ENCODE measurements at regions not wholly inside any gene's neighbourhood (a gene's known extent, or its start where the extent isn't known, plus 50 kb on each side); places are given as distances from the start of the nearest gene placed in this dataset.

DNA sequence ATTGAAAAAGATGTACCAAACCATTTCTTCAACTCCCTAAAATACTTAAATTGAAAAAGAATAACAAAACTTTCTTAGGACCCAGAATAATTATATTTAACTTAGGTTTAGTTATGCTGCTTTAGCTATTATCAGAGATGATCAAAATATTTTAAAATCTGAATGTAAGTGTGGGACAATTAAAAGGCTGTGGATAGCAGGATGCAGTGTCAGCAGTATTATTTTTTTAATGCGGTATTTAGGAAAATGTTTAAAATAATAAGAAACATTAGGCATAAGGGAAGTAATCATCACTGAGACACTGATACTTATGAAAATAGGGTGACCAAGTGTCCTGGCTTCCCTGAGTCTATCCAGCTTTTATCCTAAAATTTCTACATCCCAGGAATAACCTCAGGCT, 161.5 kb upstream of the PTCHD4 start:
- TF ChIP-seq TAF1 (IDR thresholded peaks at IDR 0.05; ENCODE audit: low read depth) (no peak), CEBPB (IDR thresholded peaks at IDR 0.05) (no peak), NFIC (IDR thresholded peaks at IDR 0.05) (no peak), ZBTB7A (IDR thresholded peaks at IDR 0.05; ENCODE audit: low read depth) (no peak)
- TF ChIP-seq, protein P1, sequence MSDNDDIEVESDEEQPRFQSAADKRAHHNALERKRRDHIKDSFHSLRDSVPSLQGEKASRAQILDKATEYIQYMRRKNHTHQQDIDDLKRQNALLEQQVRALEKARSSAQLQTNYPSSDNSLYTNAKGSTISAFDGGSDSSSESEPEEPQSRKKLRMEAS (IDR thresholded peaks at IDR 0.05) = no peak
- TF ChIP-seq, protein P2, sequence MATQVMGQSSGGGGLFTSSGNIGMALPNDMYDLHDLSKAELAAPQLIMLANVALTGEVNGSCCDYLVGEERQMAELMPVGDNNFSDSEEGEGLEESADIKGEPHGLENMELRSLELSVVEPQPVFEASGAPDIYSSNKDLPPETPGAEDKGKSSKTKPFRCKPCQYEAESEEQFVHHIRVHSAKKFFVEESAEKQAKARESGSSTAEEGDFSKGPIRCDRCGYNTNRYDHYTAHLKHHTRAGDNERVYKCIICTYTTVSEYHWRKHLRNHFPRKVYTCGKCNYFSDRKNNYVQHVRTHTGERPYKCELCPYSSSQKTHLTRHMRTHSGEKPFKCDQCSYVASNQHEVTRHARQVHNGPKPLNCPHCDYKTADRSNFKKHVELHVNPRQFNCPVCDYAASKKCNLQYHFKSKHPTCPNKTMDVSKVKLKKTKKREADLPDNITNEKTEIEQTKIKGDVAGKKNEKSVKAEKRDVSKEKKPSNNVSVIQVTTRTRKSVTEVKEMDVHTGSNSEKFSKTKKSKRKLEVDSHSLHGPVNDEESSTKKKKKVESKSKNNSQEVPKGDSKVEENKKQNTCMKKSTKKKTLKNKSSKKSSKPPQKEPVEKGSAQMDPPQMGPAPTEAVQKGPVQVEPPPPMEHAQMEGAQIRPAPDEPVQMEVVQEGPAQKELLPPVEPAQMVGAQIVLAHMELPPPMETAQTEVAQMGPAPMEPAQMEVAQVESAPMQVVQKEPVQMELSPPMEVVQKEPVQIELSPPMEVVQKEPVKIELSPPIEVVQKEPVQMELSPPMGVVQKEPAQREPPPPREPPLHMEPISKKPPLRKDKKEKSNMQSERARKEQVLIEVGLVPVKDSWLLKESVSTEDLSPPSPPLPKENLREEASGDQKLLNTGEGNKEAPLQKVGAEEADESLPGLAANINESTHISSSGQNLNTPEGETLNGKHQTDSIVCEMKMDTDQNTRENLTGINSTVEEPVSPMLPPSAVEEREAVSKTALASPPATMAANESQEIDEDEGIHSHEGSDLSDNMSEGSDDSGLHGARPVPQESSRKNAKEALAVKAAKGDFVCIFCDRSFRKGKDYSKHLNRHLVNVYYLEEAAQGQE (IDR thresholded peaks at IDR 0.05; ENCODE audit: low read depth) = no peak

Data from Ishikawa (cell line).